Astrocyte (in vitro differentiated cells and primary cell): ENCODE measurements at regions not wholly inside any gene's neighbourhood (a gene's known extent, or its start where the extent isn't known, plus 50 kb on each side); places are given as distances from the start of the nearest gene placed in this dataset.

Source experiments
- DNase-seq: peaks from one replicate; pipeline ENCODE4 v3.0.0-alpha.2; 2010; ENCODE audit warnings: low read depth
- FAIRE-seq: peaks from 2 replicates; lab custom pipeline; 2011; peaks lifted over from hg19 to GRCh38; lab: Jason Lieb, UNC
- H2AFZ ChIP-seq: 2 replicates; pipeline ENCODE4 v1.6.0; 2012; ENCODE audit warnings: low read depth, low read length, inconsistent platforms
- H3K27ac ChIP-seq: 2 replicates; pipeline ENCODE4 v1.5.1; 2011; ENCODE audit warnings: low read depth, low read length, inconsistent platforms
- H3K27me3 ChIP-seq: 2 replicates; pipeline ENCODE4 v1.6.0; 2011; ENCODE audit warnings: low read length, inconsistent platforms; ENCODE audit not compliant: insufficient read depth
- H3K36me3 ChIP-seq: 2 replicates; pipeline ENCODE4 v1.5.1; 2011; ENCODE audit warnings: low read length, inconsistent platforms; ENCODE audit not compliant: insufficient read depth
- H3K4me1 ChIP-seq: 2 replicates; pipeline ENCODE4 v1.5.1; 2011; ENCODE audit warnings: low read length, inconsistent platforms; ENCODE audit not compliant: insufficient read depth
- H3K4me2 ChIP-seq: 2 replicates; pipeline ENCODE4 v1.6.0; 2012; ENCODE audit warnings: low read length, inconsistent platforms
- H3K4me3 ChIP-seq: 2 replicates; pipeline ENCODE4 v1.5.1; 2011; ENCODE audit warnings: low read depth, mild to moderate bottlenecking, low read length, inconsistent platforms; ENCODE audit not compliant: insufficient read depth
- H3K79me2 ChIP-seq: 2 replicates; pipeline ENCODE4 v1.6.0; 2012; ENCODE audit warnings: mild to moderate bottlenecking, low read length, inconsistent platforms; ENCODE audit not compliant: insufficient read depth
- H3K9ac ChIP-seq: 2 replicates; pipeline ENCODE4 v1.6.0; 2012; ENCODE audit warnings: mild to moderate bottlenecking, low read length, inconsistent platforms
- H3K9me3 ChIP-seq: 2 replicates; pipeline ENCODE4 v1.5.1; 2012; ENCODE audit warnings: low read depth, mild to moderate bottlenecking, low read length, inconsistent platforms; ENCODE audit not compliant: insufficient read depth
- H4K20me1 ChIP-seq: 2 replicates; pipeline ENCODE4 v1.6.0; 2012; ENCODE audit warnings: low read length, inconsistent platforms; ENCODE audit not compliant: insufficient read depth
- H3K27ac Mint-ChIP-seq: one replicate; pipeline ENCODE4 v1.8.0; 2021; ENCODE audit warnings: mild to moderate bottlenecking, mixed read lengths; ENCODE audit not compliant: unreplicated experiment
- H3K27me3 Mint-ChIP-seq: one replicate; pipeline ENCODE4 v1.8.0; 2021; ENCODE audit warnings: low read depth, mixed read lengths; ENCODE audit not compliant: unreplicated experiment
- H3K36me3 Mint-ChIP-seq: one replicate; pipeline ENCODE4 v1.8.0; 2021; ENCODE audit warnings: low read depth, mixed read lengths; ENCODE audit not compliant: unreplicated experiment
- H3K4me1 Mint-ChIP-seq: one replicate; pipeline ENCODE4 v1.8.0; 2021; ENCODE audit warnings: low read depth, mixed read lengths; ENCODE audit not compliant: unreplicated experiment
- H3K4me3 Mint-ChIP-seq: one replicate; pipeline ENCODE4 v1.8.0; 2021; ENCODE audit warnings: mild to moderate bottlenecking, moderate library complexity, mixed read lengths; ENCODE audit not compliant: unreplicated experiment
- H3K9me3 Mint-ChIP-seq: one replicate; pipeline ENCODE4 v1.8.0; 2021; ENCODE audit warnings: mild to moderate bottlenecking, mixed read lengths; ENCODE audit not compliant: unreplicated experiment
- CTCF ChIP-seq: IDR thresholded peaks from 2 replicates; pipeline ENCODE4 v1.5.1; 2011; ENCODE audit warnings: low read depth, mild to moderate bottlenecking, inconsistent platforms, low read length, moderate library complexity; ENCODE audit not compliant: insufficient read depth
- EZH2 ChIP-seq: IDR thresholded peaks from 2 replicates; pipeline ENCODE4 v1.6.1; 2012; ENCODE audit warnings: mild to moderate bottlenecking, low read length, inconsistent platforms; ENCODE audit not compliant: insufficient read depth

GRCh38 chr13:103263448-103263847 is 197.2 kb upstream of the SLC10A2 start:
- Histone ChIP-seq H3K36me3 (no peaks in the 10 kb centered on the region), H3K9me3 (no peaks in the 10 kb centered on the region), H3K27ac (no peak overlapping the region), H3K27me3 (no peaks in the 10 kb centered on the region), H3K4me3 (no peak overlapping the region), H3K4me2 (no peak overlapping the region), H2AFZ (no peak overlapping the region), H3K9ac (no peak overlapping the region), H3K4me1 (no peaks in the 10 kb centered on the region), H4K20me1 (no peaks in the 10 kb centered on the region), H3K79me2 (no peaks in the 10 kb centered on the region)
- H3K27ac Mint-ChIP-seq = no peak overlapping the region
- H3K36me3 Mint-ChIP-seq = no peaks in the 10 kb centered on the region
- H3K9me3 Mint-ChIP-seq = peaks cover 19% of the 10 kb centered on the region
- FAIRE-seq (no peak), DNase-seq (no peak)
- no peaks in the 10 kb centered on the region for H3K27me3 Mint-ChIP-seq
- H3K4me3 Mint-ChIP-seq = no peak overlapping the region
- H3K4me1 Mint-ChIP-seq = no peaks in the 10 kb centered on the region
- no peak for TF ChIP-seq CTCF
- TF ChIP-seq EZH2 = no peak

DNA sequence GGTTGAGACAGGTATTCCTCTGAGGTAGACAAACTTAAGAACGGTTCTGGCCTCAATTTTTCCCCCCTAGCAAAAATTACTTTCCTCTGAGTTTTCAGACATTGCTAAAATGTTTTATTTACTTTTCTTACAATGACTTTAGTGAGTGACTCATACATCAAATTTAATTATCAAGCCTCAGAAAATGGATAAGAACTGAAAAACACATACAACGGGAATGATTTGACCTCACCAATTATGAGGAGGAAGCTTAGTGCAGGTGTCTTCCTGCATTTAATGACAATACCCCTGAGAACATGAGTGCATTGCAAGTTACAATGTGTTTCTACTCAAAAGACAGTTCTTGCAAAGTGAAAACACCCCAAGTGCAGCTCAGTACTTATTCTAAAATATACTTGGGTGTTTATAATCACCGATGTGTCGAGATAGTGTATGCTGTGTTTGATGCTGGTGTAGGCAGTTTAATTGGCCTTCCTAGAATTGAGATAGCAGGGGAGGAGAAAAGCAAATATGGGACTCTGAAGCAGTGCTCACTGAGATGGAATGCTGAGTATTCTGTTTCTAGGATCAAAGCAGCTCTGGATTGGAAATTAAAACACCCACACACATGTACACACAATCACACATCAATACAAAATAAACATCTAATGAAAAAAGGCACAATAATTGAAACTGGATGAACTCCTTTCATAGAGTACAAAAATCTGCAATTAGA is 189.5 kb upstream of the SLC10A2 start:
- no peak overlapping the region for H3K27ac ChIP-seq
- no peaks in the 10 kb centered on the region for H3K79me2 ChIP-seq
- Mint-ChIP-seq H3K4me1 (peaks cover 8% of the 10 kb centered on the region), H3K36me3 (no peaks in the 10 kb centered on the region), H3K27ac (no peak overlapping the region), H3K4me3 (no peak overlapping the region), H3K9me3 (no peaks in the 10 kb centered on the region), H3K27me3 (no peaks in the 10 kb centered on the region)
- no peaks in the 10 kb centered on the region for H3K4me1 ChIP-seq
- H2AFZ ChIP-seq = no peak overlapping the region
- no peaks in the 10 kb centered on the region for H3K36me3 ChIP-seq
- no peaks in the 10 kb centered on the region for H4K20me1 ChIP-seq
- H3K27me3 ChIP-seq = no peaks in the 10 kb centered on the region
- no peak for DNase-seq
- no peak overlapping the region for H3K4me3 ChIP-seq
- TF ChIP-seq EZH2 (no peak), CTCF (no peak)
- H3K4me2 ChIP-seq = no peak overlapping the region
- no peak for FAIRE-seq
- H3K9me3 ChIP-seq = peaks cover 4% of the 10 kb centered on the region
- H3K9ac ChIP-seq = no peak overlapping the region

DNA sequence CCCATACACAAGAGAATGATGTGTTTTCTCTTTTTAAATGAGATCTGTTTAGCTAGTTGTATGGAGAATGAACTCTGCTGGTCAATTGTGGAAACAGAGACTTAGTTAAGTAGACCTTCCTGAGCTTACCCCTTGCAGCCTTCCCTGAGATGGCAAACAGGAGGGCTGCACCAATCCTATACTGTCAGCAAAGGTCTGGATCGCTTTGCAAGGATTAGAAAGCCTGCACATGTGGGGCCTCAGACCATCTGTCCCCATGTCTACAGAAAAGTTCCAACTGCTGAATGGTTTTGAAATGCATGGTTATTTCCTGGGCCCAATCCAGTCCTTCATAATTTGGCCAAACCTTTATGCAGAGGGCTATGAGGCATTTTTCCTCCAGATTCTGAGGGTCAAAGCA is 183.9 kb upstream of the SLC10A2 start:
- no peak for FAIRE-seq
- H3K9me3 Mint-ChIP-seq = no peaks in the 10 kb centered on the region

More for the DNA sequence above, 183.9 kb upstream of the SLC10A2 start:
- Histone ChIP-seq H3K9me3 (peaks cover 4% of the 10 kb centered on the region), H3K4me2 (no peak overlapping the region), H3K27ac (no peak overlapping the region), H3K27me3 (no peaks in the 10 kb centered on the region), H4K20me1 (no peaks in the 10 kb centered on the region), H3K36me3 (no peaks in the 10 kb centered on the region), H3K79me2 (no peaks in the 10 kb centered on the region), H3K4me3 (no peak overlapping the region), H2AFZ (no peak overlapping the region), H3K4me1 (no peaks in the 10 kb centered on the region), H3K9ac (no peak overlapping the region)
- Mint-ChIP-seq H3K27ac (no peak overlapping the region), H3K36me3 (no peaks in the 10 kb centered on the region), H3K27me3 (peaks cover 3% of the 10 kb centered on the region), H3K4me3 (no peak overlapping the region), H3K4me1 (no peaks in the 10 kb centered on the region)
- no peak for DNase-seq
- TF ChIP-seq EZH2 = no peak
- no peak for TF ChIP-seq CTCF
